22Rv1 (cell line): ENCODE measurements at regions not wholly inside any gene's neighbourhood (a gene's known extent, or its start where the extent isn't known, plus 50 kb on each side); places are given as distances from the start of the nearest gene placed in this dataset.

Experiments
- ZFX ChIP-seq: fragments of 450-650 bp; IDR thresholded peaks from 2 replicates; pipeline ENCODE4 v1.6.1; 2017; ENCODE audit warnings: antibody characterized with exemption, borderline replicate concordance
- TF ChIP-seq, protein P1 (sequence below): fragments of 450-650 bp; IDR thresholded peaks from 2 replicates; pipeline ENCODE4 v1.5.1; 2017; ENCODE audit warnings: mild to moderate bottlenecking

DNA sequence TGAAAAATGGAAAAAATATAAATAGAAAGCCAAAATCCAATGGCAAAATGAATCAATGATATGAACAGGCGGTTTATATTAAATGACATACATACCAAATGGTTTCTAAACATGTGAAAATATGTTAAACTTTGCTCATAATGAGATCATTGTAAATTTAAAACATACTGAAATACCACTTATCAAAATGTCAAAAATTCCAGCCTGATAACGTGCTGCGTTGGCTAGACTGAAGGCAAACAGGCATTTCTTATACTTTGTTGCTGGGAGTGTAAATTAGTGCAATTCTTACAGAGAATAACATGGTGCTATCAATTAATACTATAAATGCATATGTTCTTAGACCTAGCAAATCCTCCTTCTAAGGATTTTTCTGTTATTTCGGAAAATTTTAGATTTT lies 225.8 kb upstream of the FAM3C start:
- TF ChIP-seq, protein P1, sequence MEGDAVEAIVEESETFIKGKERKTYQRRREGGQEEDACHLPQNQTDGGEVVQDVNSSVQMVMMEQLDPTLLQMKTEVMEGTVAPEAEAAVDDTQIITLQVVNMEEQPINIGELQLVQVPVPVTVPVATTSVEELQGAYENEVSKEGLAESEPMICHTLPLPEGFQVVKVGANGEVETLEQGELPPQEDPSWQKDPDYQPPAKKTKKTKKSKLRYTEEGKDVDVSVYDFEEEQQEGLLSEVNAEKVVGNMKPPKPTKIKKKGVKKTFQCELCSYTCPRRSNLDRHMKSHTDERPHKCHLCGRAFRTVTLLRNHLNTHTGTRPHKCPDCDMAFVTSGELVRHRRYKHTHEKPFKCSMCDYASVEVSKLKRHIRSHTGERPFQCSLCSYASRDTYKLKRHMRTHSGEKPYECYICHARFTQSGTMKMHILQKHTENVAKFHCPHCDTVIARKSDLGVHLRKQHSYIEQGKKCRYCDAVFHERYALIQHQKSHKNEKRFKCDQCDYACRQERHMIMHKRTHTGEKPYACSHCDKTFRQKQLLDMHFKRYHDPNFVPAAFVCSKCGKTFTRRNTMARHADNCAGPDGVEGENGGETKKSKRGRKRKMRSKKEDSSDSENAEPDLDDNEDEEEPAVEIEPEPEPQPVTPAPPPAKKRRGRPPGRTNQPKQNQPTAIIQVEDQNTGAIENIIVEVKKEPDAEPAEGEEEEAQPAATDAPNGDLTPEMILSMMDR, result no peak
- no peak for TF ChIP-seq ZFX
